Psoas muscle (tissue), 7 donors: ENCODE measurements at regions not wholly inside any gene's neighbourhood (a gene's known extent, or its start where the extent isn't known, plus 50 kb on each side); places are given as distances from the start of the nearest gene placed in this dataset.

ENCODE experiments used
- ATAC-seq, 4 donors: fragments of 200-7000 bp; cut with Tn5 transposase; one replicate each; pipeline ENCODE4 v1.9.1; 2020; ENCODE audit warnings: moderate library complexity in 3 of 4, mild to moderate bottlenecking in 2 of 4
- DNase-seq, 2 donors: peaks; one replicate each; pipeline ENCODE4 v3.0.0-alpha.2; 2020
- H3K27ac ChIP-seq: fragments of 200-600 bp; one replicate; pipeline ENCODE4 v1.8.0; 2022
- H3K27me3 ChIP-seq, 3 donors: fragments of 200-600 bp in 1 of 3; one replicate each; pipeline versions ENCODE4 v1.6.1 to v1.8.0; 2013 to 2022; ENCODE audit warnings: low read length in 2 of 3, mild to moderate bottlenecking in 2 of 3, moderate library complexity in 1 of 3; ENCODE audit not compliant: insufficient read depth in 3 of 3
- H3K36me3 ChIP-seq, 2 donors: fragments of 200-600 bp in 1 of 2; one replicate each; pipeline versions ENCODE4 v1.6.1 to v1.8.0; 2013 to 2022; ENCODE audit warnings: low read depth in 1 of 2, mild to moderate bottlenecking in 1 of 2, moderate library complexity in 1 of 2; ENCODE audit not compliant: insufficient read depth in 1 of 2
- H3K4me1 ChIP-seq: fragments of 200-600 bp; one replicate; pipeline ENCODE4 v1.8.0; 2022
- H3K4me3 ChIP-seq: fragments of 200-600 bp; one replicate; pipeline ENCODE4 v1.8.0; 2022; ENCODE audit warnings: mild to moderate bottlenecking
- H3K9me3 ChIP-seq: fragments of 200-600 bp; one replicate; pipeline ENCODE4 v1.8.0; 2022
- WGBS, 3 donors: extraction: QIAGEN DNeasy Blood & Tissue Kit; methylation state at CpG; one replicate each; pipeline versions ENCODE4 v1.1.6 to v1.1.7; 2013; 5-methylcytosine and 5-hydroxymethylcytosine counted together
- intact Hi-C, 2 donors: fragments of 100-400 bp; cut with DNase I; formaldehyde crosslinking; loops; one replicate each; pipeline versions ENCODE4 v1.11.0 to v1.14.2; 2022
- TF ChIP-seq, protein P1 (sequence below): fragments of 200-600 bp; IDR thresholded peaks from one replicate; pipeline ENCODE4 v1.8.0; 2022; ENCODE audit warnings: antibody characterized with exemption
- donor health status: healthy with polysubstance abuse.
- donor health status: DM: no; HTN: no; CAD: no; lungs with moderate emphysema.
- donor health status: Bipolar disorder and iron deficiency.
- donor health status: healthy.
- donor health status: DM: yes; HTN: yes; CAD: no.
- donor health status: DM: no; HTN: no; CAD: no.
- donor health status: DM: yes; HTN: yes; CAD: no.

DNA sequence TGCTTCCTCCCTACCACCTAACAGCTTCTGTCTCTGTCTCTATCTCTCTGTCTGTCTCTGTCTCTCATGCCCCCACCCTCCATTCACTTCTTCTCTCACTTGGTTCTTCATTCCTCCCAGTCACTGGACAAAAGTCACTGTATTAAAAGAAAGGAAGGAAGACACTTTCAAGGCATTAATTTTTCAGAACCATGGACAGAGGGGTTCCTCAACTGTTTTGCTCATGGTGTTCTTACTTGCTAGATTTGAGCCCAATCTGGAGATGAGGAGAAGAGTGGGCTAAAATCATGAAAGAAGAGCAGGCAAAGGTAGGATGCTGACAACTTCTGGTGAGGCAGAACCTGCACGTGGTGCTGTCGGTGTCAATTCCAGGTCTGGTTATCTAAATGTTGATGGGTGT, 116.7 kb upstream of the LARGE1 start:
- H3K27me3 ChIP-seq: no peaks in the 10 kb centered on the region
- no peaks in the 10 kb centered on the region for H3K4me1 ChIP-seq
- DNase-seq (no peak), ATAC-seq (no peak)
- intact Hi-C loops: no loop called here
- TF ChIP-seq, protein P1, sequence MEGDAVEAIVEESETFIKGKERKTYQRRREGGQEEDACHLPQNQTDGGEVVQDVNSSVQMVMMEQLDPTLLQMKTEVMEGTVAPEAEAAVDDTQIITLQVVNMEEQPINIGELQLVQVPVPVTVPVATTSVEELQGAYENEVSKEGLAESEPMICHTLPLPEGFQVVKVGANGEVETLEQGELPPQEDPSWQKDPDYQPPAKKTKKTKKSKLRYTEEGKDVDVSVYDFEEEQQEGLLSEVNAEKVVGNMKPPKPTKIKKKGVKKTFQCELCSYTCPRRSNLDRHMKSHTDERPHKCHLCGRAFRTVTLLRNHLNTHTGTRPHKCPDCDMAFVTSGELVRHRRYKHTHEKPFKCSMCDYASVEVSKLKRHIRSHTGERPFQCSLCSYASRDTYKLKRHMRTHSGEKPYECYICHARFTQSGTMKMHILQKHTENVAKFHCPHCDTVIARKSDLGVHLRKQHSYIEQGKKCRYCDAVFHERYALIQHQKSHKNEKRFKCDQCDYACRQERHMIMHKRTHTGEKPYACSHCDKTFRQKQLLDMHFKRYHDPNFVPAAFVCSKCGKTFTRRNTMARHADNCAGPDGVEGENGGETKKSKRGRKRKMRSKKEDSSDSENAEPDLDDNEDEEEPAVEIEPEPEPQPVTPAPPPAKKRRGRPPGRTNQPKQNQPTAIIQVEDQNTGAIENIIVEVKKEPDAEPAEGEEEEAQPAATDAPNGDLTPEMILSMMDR: no peak
- H3K27ac ChIP-seq: no peak overlapping the region
- WGBS, 3 donors: 47 to 53% (median 49%) methylated on average over 2 of the region's 2 CpGs
- H3K9me3 ChIP-seq: no peaks in the 10 kb centered on the region
- H3K4me3 ChIP-seq: no peak overlapping the region
- no peaks in the 10 kb centered on the region for H3K36me3 ChIP-seq

DNA sequence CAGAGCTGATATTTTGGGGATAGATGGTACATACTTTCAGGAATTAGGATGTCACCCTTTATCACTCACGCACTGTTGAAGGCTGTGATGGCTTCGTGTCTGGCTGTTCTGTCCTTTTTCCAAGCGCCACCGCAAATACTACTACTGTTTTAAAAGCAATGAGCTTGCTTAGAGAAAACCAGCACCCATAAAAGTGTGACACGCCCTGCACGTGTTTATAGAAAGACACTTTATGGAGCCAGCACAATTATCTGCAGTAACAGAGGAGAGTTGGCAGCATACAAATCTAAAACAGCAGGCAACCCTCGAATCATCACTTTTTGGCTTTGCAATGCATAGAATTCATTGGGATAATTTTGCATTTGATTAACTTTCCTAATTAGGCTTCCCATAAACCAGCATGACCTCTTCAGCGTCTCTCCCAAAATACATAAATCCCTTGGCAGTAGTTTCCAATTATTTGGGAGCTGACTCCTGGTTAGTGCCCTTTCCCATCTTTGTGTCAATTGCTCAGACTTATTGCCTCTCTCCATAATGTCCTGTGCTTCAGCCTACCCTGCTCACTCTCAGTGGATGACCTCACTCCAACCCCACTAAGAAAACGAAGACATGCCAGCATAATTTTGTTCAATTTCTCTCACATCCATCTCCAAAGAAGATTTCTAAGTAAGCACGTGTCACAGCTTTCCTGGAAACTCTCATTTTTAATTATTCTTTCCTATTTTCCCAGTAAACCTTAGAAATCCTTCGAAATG, 118.7 kb upstream of the LARGE1 start:
- WGBS, 3 donors: 61 to 68% (median 65%) methylated on average over 11 of the region's 11 CpGs
- H3K27me3 ChIP-seq: no peaks in the 10 kb centered on the region

DNA sequence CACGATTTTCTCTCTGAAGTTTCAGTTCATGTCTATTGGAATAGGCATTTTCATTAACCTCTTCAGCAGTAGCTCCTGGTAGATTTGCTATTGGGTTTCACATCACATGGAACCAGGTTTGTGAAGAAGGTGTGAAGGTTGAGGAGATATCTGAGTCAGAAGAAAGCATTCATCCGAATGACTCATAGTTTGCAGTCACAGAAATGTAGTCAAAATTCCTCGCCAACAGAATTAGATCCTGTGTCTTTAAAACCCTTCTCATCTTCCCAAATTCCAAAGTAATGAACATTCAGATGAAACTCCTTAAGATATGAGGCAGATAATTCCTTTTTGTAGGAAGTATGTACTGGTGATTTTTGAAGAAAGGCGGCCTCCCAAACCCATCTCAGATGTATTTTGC, 125.0 kb upstream of the LARGE1 start:
- WGBS, 3 donors: 73 to 80% (median 73%) methylated on average over 4 of the region's 4 CpGs
- Histone ChIP-seq H3K4me1 (no peaks in the 10 kb centered on the region), H3K27ac (no peak overlapping the region), H3K36me3 (no peaks in the 10 kb centered on the region), H3K27me3 (peaks cover 0 to 7% (median 0%) of the 10 kb centered on the region in 3 donors), H3K4me3 (no peak overlapping the region), H3K9me3 (no peaks in the 10 kb centered on the region)
- intact Hi-C loops: no loop called here
- no peak for DNase-seq
- no peak for ATAC-seq
- TF ChIP-seq, protein P1: no peak

More for the DNA sequence above, 118.7 kb upstream of the LARGE1 start:
- ATAC-seq (no peak), DNase-seq (no peak)
- no peaks in the 10 kb centered on the region for H3K4me1 ChIP-seq
- no peaks in the 10 kb centered on the region for H3K36me3 ChIP-seq
- H3K27ac ChIP-seq: no peak overlapping the region
- no peaks in the 10 kb centered on the region for H3K9me3 ChIP-seq
- TF ChIP-seq, protein P1: no peak
- H3K4me3 ChIP-seq: no peak overlapping the region
- intact Hi-C loops: no loop called here

DNA sequence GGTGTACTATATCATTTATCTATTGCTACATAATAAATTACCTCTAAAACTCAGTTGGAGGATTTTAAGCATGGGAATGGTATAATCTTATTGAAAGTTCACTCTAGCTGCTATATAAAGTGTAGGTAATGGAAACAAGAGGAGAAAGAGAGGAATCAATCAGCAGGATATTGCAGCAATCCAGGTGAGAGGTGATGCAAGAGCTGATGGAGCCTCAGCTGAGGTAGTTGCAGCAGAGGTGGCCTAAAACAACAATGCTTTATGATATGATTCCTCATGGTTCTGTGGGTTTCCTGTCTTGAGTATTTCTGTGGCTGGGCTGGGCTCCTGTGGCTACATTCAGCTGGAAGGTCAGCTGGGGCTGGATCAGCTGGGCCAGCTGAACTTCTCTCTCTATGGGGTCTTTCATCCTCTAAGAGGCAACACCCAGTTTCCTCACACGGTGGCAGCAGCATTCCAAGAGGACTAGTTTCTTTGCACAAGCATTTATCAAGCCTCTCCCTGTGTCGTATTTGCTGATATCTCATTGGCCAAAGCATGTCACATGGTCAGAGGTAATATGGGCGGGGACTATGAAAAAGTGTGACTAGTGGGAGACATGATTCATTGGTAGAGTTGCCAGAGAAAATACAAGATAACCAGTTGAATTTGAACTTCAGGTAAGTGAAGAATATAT, 135.4 kb upstream of the LARGE1 start:
- Histone ChIP-seq H3K4me1 (no peaks in the 10 kb centered on the region), H3K27ac (no peak overlapping the region), H3K4me3 (no peak overlapping the region), H3K36me3 (no peaks in the 10 kb centered on the region), H3K9me3 (peaks cover 6% of the 10 kb centered on the region), H3K27me3 (peaks cover 0 to 5% (median under 1%) of the 10 kb centered on the region in 3 donors)
- TF ChIP-seq, protein P1: no peak
- no peak for ATAC-seq
- WGBS, 3 donors: 34 to 47% (median 36%) methylated on average over 3 of the region's 3 CpGs
- DNase-seq: no peak
- intact Hi-C loops: no loop called here
